ENCODE measurements at regions not wholly inside any gene's neighbourhood (a gene's known extent, or its start where the extent isn't known, plus 50 kb on each side); places are given as distances from the start of the nearest gene placed in this dataset.

DNA sequence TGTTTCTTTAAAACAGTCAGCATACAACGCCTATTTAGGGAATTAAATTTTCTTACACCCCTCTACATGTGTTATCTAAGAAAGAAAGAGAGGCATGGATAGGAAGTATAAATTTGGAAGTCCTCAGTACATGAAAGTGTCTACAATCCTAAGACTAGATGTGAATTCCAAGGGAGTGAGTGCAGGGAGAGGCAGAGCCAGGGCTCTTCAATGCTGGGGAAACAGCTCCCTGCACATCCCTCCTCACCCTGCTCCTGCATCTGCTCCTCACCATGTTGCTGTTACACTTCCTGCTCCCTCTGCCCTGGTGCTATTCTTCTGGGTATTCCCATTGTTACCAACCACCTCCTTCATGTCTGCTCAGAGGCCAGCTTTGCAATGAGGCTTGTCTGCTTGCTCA, 229.1 kb upstream of the AKR1E2 start:
- no peak for TF ChIP-seq JUND (IDR thresholded peaks at IDR 0.05; ENCODE audit: low read depth)
- DNase-seq (ENCODE audit: low read depth in 1 of 2, low spot score in 1 of 2): no peak
- in situ Hi-C loops (cut with HindIII; ENCODE audit: low pct_unique_long_range_greater_than_20kb, low sequenced_read_pairs): no loop called here

DNA sequence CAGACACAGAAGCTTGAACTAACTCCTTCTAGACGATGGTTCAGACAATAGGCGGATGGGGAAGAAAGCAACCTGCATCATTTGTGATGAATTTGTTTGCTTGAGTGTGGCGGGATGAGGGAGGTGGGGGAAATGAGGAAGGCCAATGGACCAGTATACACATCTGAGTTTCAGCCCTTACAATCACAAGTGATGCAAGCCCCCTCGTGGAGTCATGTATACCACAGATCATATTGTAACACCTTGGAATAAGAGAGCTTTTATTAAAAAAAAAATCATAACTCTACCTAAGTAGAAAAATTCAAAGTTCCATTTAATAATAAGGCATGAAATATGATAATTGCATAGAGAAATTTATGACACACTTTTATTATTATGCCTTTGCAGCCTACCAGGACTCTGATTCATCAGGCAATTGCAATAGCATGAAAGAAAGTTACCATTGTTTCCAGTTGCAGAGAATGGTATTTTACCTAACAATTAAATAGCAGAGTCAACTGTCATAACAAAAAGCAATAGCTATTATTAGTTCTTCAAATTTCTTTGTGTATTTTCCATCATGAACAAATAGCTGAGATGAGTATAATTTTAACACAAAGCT, 230.2 kb upstream of the AKR1E2 start:
- no peak for TF ChIP-seq JUND (IDR thresholded peaks at IDR 0.05; ENCODE audit: low read depth)
- DNase-seq (ENCODE audit: low read depth in 1 of 2, low spot score in 1 of 2): no peak
- in situ Hi-C loops (cut with HindIII; ENCODE audit: low pct_unique_long_range_greater_than_20kb, low sequenced_read_pairs): no loop called here

DNA sequence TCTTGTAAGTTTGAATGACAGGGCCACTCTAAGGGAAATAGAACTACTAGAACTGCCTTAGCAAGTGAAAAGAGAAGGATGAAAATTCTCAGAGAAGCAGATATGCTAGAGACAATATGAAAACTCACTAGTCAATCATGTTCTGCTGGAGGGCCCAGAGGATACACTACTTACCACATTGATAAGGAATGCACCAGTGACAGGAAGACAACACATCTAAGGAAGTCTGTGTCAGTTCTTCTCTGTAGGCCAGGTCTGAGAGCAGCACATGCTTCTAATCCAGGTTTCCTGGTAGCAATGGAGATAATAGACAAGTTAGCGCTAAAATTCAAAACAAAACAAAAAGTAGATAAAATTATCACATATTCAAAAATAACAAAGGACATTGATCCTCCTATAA, 235.2 kb upstream of the AKR1E2 start:
- in situ Hi-C loops (cut with HindIII; ENCODE audit: low pct_unique_long_range_greater_than_20kb, low sequenced_read_pairs): no loop called here
- no peak for TF ChIP-seq JUND (IDR thresholded peaks at IDR 0.05; ENCODE audit: low read depth)
- DNase-seq (ENCODE audit: low read depth in 1 of 2, low spot score in 1 of 2): no peak

DNA sequence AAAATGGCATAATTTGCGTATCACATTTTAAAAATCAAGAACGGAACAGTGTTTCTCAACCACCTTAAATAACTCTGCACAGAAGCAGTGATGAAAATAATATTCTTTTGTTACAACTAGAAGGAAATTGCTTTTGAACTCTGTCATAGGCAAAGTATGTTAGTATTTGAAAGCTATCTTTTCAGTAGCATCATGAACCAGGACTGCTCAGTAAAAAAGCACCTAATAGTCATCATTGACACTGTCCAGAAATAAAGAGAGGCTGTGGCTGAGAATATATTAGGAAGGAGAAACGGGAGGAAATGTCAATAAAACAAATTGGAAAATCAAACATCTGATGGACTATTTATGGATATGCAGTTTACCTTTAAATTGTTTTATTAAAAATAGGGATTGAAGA, 237.2 kb upstream of the AKR1E2 start:
- in situ Hi-C loops (cut with HindIII; ENCODE audit: low pct_unique_long_range_greater_than_20kb, low sequenced_read_pairs): no loop called here
- DNase-seq (ENCODE audit: low read depth in 1 of 2, low spot score in 1 of 2): no peak
- TF ChIP-seq JUND (IDR thresholded peaks at IDR 0.05; ENCODE audit: low read depth): no peak

DNA sequence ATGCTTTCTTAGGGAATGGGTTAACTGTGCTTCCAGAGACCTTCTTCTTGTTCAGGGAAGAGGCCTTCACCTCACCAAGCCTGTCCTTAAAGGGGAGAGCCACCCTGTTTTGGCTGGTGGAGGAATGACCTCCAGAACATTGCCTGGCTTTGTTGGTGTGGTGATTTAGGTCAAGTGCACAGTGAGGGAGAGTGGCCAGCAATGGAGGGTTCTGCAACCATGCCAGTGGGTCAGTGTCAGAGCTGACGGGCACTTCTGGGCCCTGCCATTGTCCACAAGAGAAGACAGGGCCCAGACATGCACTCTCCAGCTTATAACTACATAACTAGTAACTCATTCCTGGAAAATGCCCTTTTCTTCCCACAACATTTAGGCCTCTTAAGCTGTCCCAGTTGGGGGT, 238.5 kb upstream of the AKR1E2 start:
- DNase-seq (ENCODE audit: low read depth in 1 of 2, low spot score in 1 of 2): no peak
- no peak for TF ChIP-seq JUND (IDR thresholded peaks at IDR 0.05; ENCODE audit: low read depth)
- in situ Hi-C loops (cut with HindIII; ENCODE audit: low pct_unique_long_range_greater_than_20kb, low sequenced_read_pairs): no loop called here

DNA sequence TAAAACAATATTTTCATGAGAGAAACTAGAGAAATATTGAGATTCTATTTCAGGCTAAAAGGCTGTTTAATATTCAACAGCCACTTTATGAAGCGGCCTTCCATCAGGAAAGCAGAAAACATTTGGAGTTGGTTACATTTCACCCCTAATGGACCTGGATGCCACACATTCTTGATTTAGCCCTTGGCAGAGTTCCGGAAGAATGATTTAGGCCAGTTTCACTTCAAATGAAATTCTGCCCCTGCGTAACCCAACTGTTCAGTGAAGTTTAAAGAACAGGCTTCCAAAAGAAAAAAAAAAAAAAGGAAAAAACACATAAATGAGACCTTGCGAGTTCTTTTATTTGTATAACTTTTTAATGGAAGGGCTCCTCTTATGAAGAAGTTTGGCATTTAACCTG, 239.2 kb upstream of the AKR1E2 start:
- in situ Hi-C loops (cut with HindIII; ENCODE audit: low pct_unique_long_range_greater_than_20kb, low sequenced_read_pairs): no loop called here
- TF ChIP-seq JUND (IDR thresholded peaks at IDR 0.05; ENCODE audit: low read depth): no peak
- DNase-seq (ENCODE audit: low read depth in 1 of 2, low spot score in 1 of 2): no peak

DNA sequence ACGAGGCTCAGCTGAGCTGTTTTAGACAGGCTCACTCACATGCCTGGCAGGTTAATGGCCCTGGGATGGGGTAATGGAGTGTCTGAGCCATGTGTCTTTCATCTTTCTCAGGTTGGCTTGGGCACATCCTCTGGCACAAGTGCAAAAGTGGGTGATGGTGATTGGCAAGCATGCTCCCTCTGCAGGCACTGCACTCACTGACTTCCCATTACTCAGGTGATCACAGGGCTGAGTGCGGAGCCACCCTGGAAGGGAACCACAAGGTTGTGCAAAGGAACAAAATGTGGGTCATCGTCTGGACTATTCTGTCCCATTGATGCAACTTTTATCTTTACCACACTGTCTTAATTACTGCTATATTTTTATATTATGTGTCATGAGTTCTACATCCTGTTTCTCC, 244.1 kb upstream of the AKR1E2 start:
- no peak for DNase-seq (ENCODE audit: low read depth in 1 of 2, low spot score in 1 of 2)
- in situ Hi-C loops (cut with HindIII; ENCODE audit: low pct_unique_long_range_greater_than_20kb, low sequenced_read_pairs): no loop called here
- no peak for TF ChIP-seq JUND (IDR thresholded peaks at IDR 0.05; ENCODE audit: low read depth)

DNA sequence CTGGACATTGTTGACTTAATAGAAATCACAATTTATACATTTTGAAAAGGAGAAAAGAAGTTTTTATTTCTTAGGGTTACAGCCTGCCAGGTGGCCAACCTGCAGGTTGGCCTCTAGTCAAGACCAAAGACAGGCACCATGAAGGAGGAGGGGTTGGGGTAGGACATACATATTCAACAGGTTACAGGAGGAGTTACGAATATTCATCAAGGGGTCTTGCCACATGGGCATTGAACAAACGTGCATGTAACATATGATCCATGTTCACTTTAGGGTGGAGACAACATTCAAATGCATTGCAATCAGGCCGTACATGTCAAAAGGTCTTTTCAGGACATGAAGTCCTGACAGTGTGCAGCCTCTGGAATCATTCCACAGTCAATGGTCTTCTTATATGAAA, 246.2 kb upstream of the AKR1E2 start:
- no peak for TF ChIP-seq JUND (IDR thresholded peaks at IDR 0.05; ENCODE audit: low read depth)
- DNase-seq (ENCODE audit: low read depth in 1 of 2, low spot score in 1 of 2): no peak
- in situ Hi-C loops (cut with HindIII; ENCODE audit: low pct_unique_long_range_greater_than_20kb, low sequenced_read_pairs): no loop called here

DNA sequence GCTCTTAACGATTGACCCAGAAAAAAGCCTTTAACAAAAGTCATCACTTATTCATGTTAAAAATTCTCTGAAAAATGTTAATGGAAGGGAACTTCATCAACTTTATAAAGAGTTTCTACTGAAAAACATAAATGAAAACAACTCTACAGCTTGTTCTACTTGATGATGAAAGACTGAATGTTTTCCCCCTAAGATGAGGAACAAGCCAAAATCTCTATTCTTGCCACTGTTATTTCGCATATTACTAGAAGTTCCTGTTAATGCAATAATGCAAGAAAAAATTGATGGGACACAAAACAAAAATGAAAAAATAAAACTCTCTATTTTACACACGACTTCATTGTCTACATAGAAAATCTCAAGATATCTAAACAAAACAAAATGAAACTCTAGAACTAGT, 249.8 kb upstream of the AKR1E2 start:
- in situ Hi-C loops (cut with HindIII; ENCODE audit: low pct_unique_long_range_greater_than_20kb, low sequenced_read_pairs): no loop called here
- DNase-seq (ENCODE audit: low read depth in 1 of 2, low spot score in 1 of 2): no peak
- no peak for TF ChIP-seq JUND (IDR thresholded peaks at IDR 0.05; ENCODE audit: low read depth)

DNA sequence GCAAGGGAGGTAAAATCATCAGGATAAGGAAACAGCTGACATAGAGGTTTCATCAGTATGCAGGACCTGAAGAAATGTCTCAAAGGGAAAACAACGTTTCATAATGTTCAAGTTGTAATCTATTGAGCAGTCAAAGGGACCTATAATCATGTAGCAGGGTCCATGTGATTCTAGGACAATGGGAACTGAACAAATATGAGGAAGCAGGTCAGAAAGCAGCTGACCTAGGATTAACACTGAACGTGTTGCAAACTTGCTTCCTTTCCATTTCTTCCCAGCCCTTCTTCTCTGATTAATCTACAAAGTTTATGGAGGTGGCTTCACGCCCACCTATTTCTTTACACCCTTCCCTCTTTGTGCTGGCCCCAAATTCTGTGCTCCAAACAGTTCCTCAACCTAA, 256.9 kb upstream of the AKR1E2 start:
- in situ Hi-C loops (cut with HindIII; ENCODE audit: low pct_unique_long_range_greater_than_20kb, low sequenced_read_pairs): no loop called here
- no peak for DNase-seq (ENCODE audit: low read depth in 1 of 2, low spot score in 1 of 2)
- no peak for TF ChIP-seq JUND (IDR thresholded peaks at IDR 0.05; ENCODE audit: low read depth)

DNA sequence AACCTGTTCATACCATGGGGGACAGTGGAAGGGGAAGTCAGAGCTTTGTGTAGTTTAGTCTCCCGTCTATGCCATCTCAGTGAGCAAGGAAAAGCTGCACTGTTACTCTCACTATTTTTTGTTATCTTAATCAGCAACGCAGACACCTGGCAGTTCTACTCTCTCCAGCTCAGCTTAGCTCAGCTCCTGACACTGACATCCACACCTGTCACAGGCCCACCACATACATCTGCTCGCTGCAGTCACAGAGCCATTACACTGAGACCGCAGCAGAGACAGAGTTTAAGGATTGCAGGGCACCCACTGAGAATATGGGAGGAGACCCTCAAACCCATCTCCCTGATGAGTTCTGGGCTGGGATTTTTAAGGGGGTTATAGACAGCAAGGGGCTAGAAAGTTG, 257.3 kb upstream of the AKR1E2 start:
- DNase-seq (ENCODE audit: low read depth in 1 of 2, low spot score in 1 of 2): no peak
- in situ Hi-C loops (cut with HindIII; ENCODE audit: low pct_unique_long_range_greater_than_20kb, low sequenced_read_pairs): no loop called here

DNA sequence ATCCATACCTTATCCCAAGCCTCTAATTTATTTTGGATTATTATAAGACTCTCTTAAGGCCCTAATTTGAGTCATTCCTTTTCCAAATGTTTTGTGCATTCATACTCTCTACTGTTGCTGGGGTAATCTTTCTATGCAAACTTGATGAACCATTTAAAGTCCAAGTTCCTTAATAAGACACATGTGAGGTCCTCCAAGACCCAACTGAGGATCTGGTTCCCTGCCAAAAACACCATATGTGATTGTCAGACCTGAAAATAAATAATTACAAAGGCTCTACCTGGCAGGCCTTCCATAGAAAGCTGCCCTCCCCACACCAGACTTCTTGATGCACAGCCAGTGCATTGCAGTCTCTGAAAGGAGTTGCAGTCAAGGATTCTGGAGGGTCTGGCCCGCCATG, 257.9 kb upstream of the AKR1E2 start:
- in situ Hi-C loops (cut with HindIII; ENCODE audit: low pct_unique_long_range_greater_than_20kb, low sequenced_read_pairs): no loop called here
- TF ChIP-seq JUND (IDR thresholded peaks at IDR 0.05; ENCODE audit: low read depth): no peak
- DNase-seq (ENCODE audit: low read depth in 1 of 2, low spot score in 1 of 2): no peak

More for the DNA sequence above, 257.3 kb upstream of the AKR1E2 start:
- no peak for TF ChIP-seq JUND (IDR thresholded peaks at IDR 0.05; ENCODE audit: low read depth)

DNA sequence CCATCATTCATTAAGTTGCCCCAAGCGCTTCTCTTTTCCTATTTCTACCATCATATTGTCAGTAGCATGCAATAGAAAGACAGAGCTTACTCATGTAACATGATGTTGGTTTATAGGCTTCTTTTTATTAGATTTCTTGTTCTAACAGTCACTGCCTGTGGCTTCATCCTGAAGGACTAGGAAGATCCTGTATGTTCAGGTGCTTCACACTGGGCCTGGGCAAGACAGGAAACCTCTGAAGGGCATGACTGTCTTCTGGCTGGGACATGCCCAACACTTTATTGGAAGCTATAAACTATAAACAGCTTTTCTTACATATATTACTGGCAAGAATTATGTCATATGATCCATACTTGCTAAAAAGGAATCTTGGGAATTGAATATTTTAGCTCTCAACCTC, 258.4 kb upstream of the AKR1E2 start:
- in situ Hi-C loops (cut with HindIII; ENCODE audit: low pct_unique_long_range_greater_than_20kb, low sequenced_read_pairs): no loop called here
- no peak for TF ChIP-seq JUND (IDR thresholded peaks at IDR 0.05; ENCODE audit: low read depth)
- no peak for DNase-seq (ENCODE audit: low read depth in 1 of 2, low spot score in 1 of 2)

DNA sequence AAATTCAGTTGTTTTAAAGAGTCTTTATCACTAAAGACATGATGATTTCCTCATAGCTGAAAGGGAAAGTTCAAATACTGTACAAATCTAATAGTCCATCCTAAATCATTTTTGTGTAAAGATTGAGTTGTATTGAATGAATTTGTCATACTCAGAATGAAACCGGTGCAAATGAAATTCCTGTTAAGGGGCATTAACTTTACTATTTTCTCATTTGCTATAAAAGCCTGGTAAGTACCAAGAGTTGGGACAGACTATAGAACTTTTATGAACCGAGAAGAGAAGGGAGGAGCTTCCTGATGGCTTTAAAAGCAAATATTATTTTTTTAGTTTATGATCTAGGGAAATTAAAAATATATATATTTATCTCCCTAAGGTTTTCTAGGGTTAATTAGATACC, 260.0 kb upstream of the AKR1E2 start:
- no peak for TF ChIP-seq JUND (IDR thresholded peaks at IDR 0.05; ENCODE audit: low read depth)
- in situ Hi-C loops (cut with HindIII; ENCODE audit: low pct_unique_long_range_greater_than_20kb, low sequenced_read_pairs): no loop called here
- DNase-seq (ENCODE audit: low read depth in 1 of 2, low spot score in 1 of 2): no peak

Measured in T47D (cell line).